ENCODE measurements at regions not wholly inside any gene's neighbourhood (a gene's known extent, or its start where the extent isn't known, plus 50 kb on each side); places are given as distances from the start of the nearest gene placed in this dataset.

- Histone ChIP-seq H3K79me1 (ENCODE audit: low read depth, low read length) (peaks cover 2% of the 10 kb centered on the region), H2BK5ac (ENCODE audit: low read length) (no peak overlapping the region), H4K8ac (ENCODE audit: low read depth, low read length) (no peak overlapping the region), H3K4me3 (ENCODE audit: low read length in 2 of 2) (no peak overlapping the region), H2AK5ac (ENCODE audit: low read depth, low read length) (no peak overlapping the region), H4K91ac (ENCODE audit: low read depth, low read length, poor library complexity) (no peak overlapping the region), H3K14ac (ENCODE audit: low read length) (no peak overlapping the region), H2BK120ac (ENCODE audit: low read depth, low read length) (no peak overlapping the region), H3K18ac (ENCODE audit: low read length) (no peak overlapping the region), H3K9me3 (replicated peaks in 1 of 2; ENCODE audit: control insufficient read depth in 2 of 2, insufficient read depth in 1 of 2, low read depth in 1 of 2, low read length in 2 of 2) (no peaks in the 10 kb centered on the region), H2BK15ac (ENCODE audit: low read length) (no peak overlapping the region), H3K4me2 (ENCODE audit: insufficient read depth, low read length, poor library complexity, severe bottlenecking) (no peak overlapping the region), H3K9ac (ENCODE audit: low read depth, low read length, poor library complexity) (no peak overlapping the region), H3K27ac (replicated peaks; ENCODE audit: low read length) (no peak overlapping the region), H2AFZ (ENCODE audit: low read length) (no peak overlapping the region), H3K4me1 (ENCODE audit: control insufficient read depth in 2 of 2, insufficient read depth in 1 of 2, low read depth in 1 of 2, low read length in 2 of 2) (no peaks in the 10 kb centered on the region), H3K23ac (ENCODE audit: low read depth, low read length, poor library complexity) (no peak overlapping the region), H3K4ac (ENCODE audit: low read length) (no peak overlapping the region), H2BK12ac (ENCODE audit: low read length) (no peak overlapping the region), H3K36me3 (replicated peaks in 1 of 2; ENCODE audit: control insufficient read depth in 2 of 2, insufficient read depth in 2 of 2, low read length in 2 of 2) (no peaks in the 10 kb centered on the region), H3K27me3 (ENCODE audit: control insufficient read depth in 3 of 3, insufficient read depth in 3 of 3, low read depth in 1 of 3, low read length in 3 of 3) (no peaks in the 10 kb centered on the region)
- DNase-seq (ENCODE audit: low spot score): no peak
- no CpG with 5 or more reads among the region's 6 CpGs for WGBS, 2 donors (ENCODE audit: extremely low coverage in 2 of 2, insufficient read length in 2 of 2, insufficient replicate concordance in 1 of 2)
Measured at GRCh38 chr2:107020392-107020791, 134.4 kb upstream of the ST6GAL2 start.

GRCh38 chr2:107024269-107024668, 138.3 kb upstream of the ST6GAL2 start:
- H2BK15ac ChIP-seq (ENCODE audit: low read length): no peak overlapping the region
- H3K23ac ChIP-seq (ENCODE audit: low read depth, low read length, poor library complexity): no peak overlapping the region
- H2AK5ac ChIP-seq (ENCODE audit: low read depth, low read length): no peak overlapping the region
- no peak overlapping the region for H4K8ac ChIP-seq (ENCODE audit: low read depth, low read length)
- H3K27ac ChIP-seq (replicated peaks; ENCODE audit: low read length): no peak overlapping the region
- no peak overlapping the region for H3K18ac ChIP-seq (ENCODE audit: low read length)
- no peak overlapping the region for H3K4me2 ChIP-seq (ENCODE audit: insufficient read depth, low read length, poor library complexity, severe bottlenecking)
- H3K4me3 ChIP-seq (ENCODE audit: low read length in 2 of 2): no peak overlapping the region
- H3K9me3 ChIP-seq (replicated peaks in 1 of 2; ENCODE audit: control insufficient read depth in 2 of 2, insufficient read depth in 1 of 2, low read depth in 1 of 2, low read length in 2 of 2): no peaks in the 10 kb centered on the region
- no peak overlapping the region for H2BK5ac ChIP-seq (ENCODE audit: low read length)
- no peak overlapping the region for H3K14ac ChIP-seq (ENCODE audit: low read length)
- no peak overlapping the region for H2BK120ac ChIP-seq (ENCODE audit: low read depth, low read length)
- H3K4ac ChIP-seq (ENCODE audit: low read length): no peak overlapping the region
- no CpG with 5 or more reads among the region's 2 CpGs for WGBS, 2 donors (ENCODE audit: extremely low coverage in 2 of 2, insufficient read length in 2 of 2, insufficient replicate concordance in 1 of 2)
- no peak overlapping the region for H2BK12ac ChIP-seq (ENCODE audit: low read length)
- no peaks in the 10 kb centered on the region for H3K36me3 ChIP-seq (replicated peaks in 1 of 2; ENCODE audit: control insufficient read depth in 2 of 2, insufficient read depth in 2 of 2, low read length in 2 of 2)
- H3K79me1 ChIP-seq (ENCODE audit: low read depth, low read length): no peaks in the 10 kb centered on the region
- no peak overlapping the region for H4K91ac ChIP-seq (ENCODE audit: low read depth, low read length, poor library complexity)
- no peak for DNase-seq (ENCODE audit: low spot score)
- H3K4me1 ChIP-seq (ENCODE audit: control insufficient read depth in 2 of 2, insufficient read depth in 1 of 2, low read depth in 1 of 2, low read length in 2 of 2): no peaks in the 10 kb centered on the region
- H3K27me3 ChIP-seq (ENCODE audit: control insufficient read depth in 3 of 3, insufficient read depth in 3 of 3, low read depth in 1 of 3, low read length in 3 of 3): no peaks in the 10 kb centered on the region
- no peak overlapping the region for H2AFZ ChIP-seq (ENCODE audit: low read length)
- no peak overlapping the region for H3K9ac ChIP-seq (ENCODE audit: low read depth, low read length, poor library complexity)

DNA sequence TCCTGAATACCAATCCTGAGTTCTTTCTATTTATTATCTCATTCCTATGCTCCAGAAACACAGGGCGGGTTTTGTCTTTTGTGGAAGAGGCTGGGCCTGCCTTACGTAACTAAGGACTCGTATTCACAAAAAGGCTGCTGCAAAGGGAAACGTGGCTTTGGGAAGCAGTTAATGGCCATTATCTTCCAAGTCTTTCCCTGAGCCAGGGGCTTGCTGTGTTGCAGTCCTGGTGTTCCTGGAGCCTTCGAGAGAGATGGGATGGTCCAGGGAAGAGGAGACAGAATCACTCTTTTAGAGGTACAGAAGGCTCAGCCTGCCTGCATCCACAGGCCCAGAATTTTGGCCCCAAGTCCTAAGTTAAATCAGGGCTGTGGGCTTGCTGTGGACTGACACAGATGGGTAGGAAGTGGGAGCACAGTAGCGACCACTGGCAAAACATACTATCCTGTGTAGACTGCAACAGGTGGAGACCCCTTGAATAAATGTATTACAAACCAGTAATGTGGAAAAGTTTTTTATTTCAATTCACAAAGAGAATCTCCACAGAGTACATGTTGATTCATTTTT, 139.4 kb upstream of the ST6GAL2 start:
- no CpG with 5 or more reads among the region's 6 CpGs for WGBS, 2 donors (ENCODE audit: extremely low coverage in 2 of 2, insufficient read length in 2 of 2, insufficient replicate concordance in 1 of 2)
- no peak overlapping the region for H3K27ac ChIP-seq (replicated peaks; ENCODE audit: low read length)

GRCh38 chr2:107025869-107026380, 140.0 kb upstream of the ST6GAL2 start:
- Histone ChIP-seq H2AFZ (ENCODE audit: low read length) (no peak overlapping the region), H3K9ac (ENCODE audit: low read depth, low read length, poor library complexity) (no peak overlapping the region), H3K36me3 (replicated peaks in 1 of 2; ENCODE audit: control insufficient read depth in 2 of 2, insufficient read depth in 2 of 2, low read length in 2 of 2) (no peaks in the 10 kb centered on the region), H2BK5ac (ENCODE audit: low read length) (no peak overlapping the region), H3K4me1 (ENCODE audit: control insufficient read depth in 2 of 2, insufficient read depth in 1 of 2, low read depth in 1 of 2, low read length in 2 of 2) (no peaks in the 10 kb centered on the region), H4K91ac (ENCODE audit: low read depth, low read length, poor library complexity) (no peak overlapping the region), H4K8ac (ENCODE audit: low read depth, low read length) (no peak overlapping the region), H3K9me3 (replicated peaks in 1 of 2; ENCODE audit: control insufficient read depth in 2 of 2, insufficient read depth in 1 of 2, low read depth in 1 of 2, low read length in 2 of 2) (no peaks in the 10 kb centered on the region), H3K4me3 (ENCODE audit: low read length in 2 of 2) (no peak overlapping the region), H2AK5ac (ENCODE audit: low read depth, low read length) (no peak overlapping the region), H3K18ac (ENCODE audit: low read length) (no peak overlapping the region), H3K27ac (replicated peaks; ENCODE audit: low read length) (no peak overlapping the region), H3K79me1 (ENCODE audit: low read depth, low read length) (no peaks in the 10 kb centered on the region), H2BK15ac (ENCODE audit: low read length) (no peak overlapping the region), H3K27me3 (ENCODE audit: control insufficient read depth in 3 of 3, insufficient read depth in 3 of 3, low read depth in 1 of 3, low read length in 3 of 3) (no peaks in the 10 kb centered on the region), H2BK120ac (ENCODE audit: low read depth, low read length) (no peak overlapping the region), H2BK12ac (ENCODE audit: low read length) (no peak overlapping the region), H3K14ac (ENCODE audit: low read length) (no peak overlapping the region), H3K23ac (ENCODE audit: low read depth, low read length, poor library complexity) (no peak overlapping the region), H3K4ac (ENCODE audit: low read length) (no peak overlapping the region), H3K4me2 (ENCODE audit: insufficient read depth, low read length, poor library complexity, severe bottlenecking) (no peak overlapping the region)
- no peak for DNase-seq (ENCODE audit: low spot score)
- WGBS, 2 donors (ENCODE audit: extremely low coverage in 2 of 2, insufficient read length in 2 of 2, insufficient replicate concordance in 1 of 2): no CpG with 5 or more reads among the region's 8 CpGs

More for the DNA sequence above, 139.4 kb upstream of the ST6GAL2 start:
- no peak overlapping the region for H3K4me2 ChIP-seq (ENCODE audit: insufficient read depth, low read length, poor library complexity, severe bottlenecking)
- no peak overlapping the region for H2BK12ac ChIP-seq (ENCODE audit: low read length)
- no peak overlapping the region for H2BK120ac ChIP-seq (ENCODE audit: low read depth, low read length)
- no peak overlapping the region for H3K9ac ChIP-seq (ENCODE audit: low read depth, low read length, poor library complexity)
- H3K23ac ChIP-seq (ENCODE audit: low read depth, low read length, poor library complexity): no peak overlapping the region
- H2BK15ac ChIP-seq (ENCODE audit: low read length): no peak overlapping the region
- DNase-seq (ENCODE audit: low spot score): no peak
- no peak overlapping the region for H3K14ac ChIP-seq (ENCODE audit: low read length)
- no peak overlapping the region for H3K4me3 ChIP-seq (ENCODE audit: low read length in 2 of 2)
- no peaks in the 10 kb centered on the region for H3K36me3 ChIP-seq (replicated peaks in 1 of 2; ENCODE audit: control insufficient read depth in 2 of 2, insufficient read depth in 2 of 2, low read length in 2 of 2)
- H2BK5ac ChIP-seq (ENCODE audit: low read length): no peak overlapping the region
- H4K91ac ChIP-seq (ENCODE audit: low read depth, low read length, poor library complexity): no peak overlapping the region
- H3K18ac ChIP-seq (ENCODE audit: low read length): no peak overlapping the region
- no peak overlapping the region for H2AFZ ChIP-seq (ENCODE audit: low read length)
- no peaks in the 10 kb centered on the region for H3K9me3 ChIP-seq (replicated peaks in 1 of 2; ENCODE audit: control insufficient read depth in 2 of 2, insufficient read depth in 1 of 2, low read depth in 1 of 2, low read length in 2 of 2)
- no peak overlapping the region for H2AK5ac ChIP-seq (ENCODE audit: low read depth, low read length)
- H3K79me1 ChIP-seq (ENCODE audit: low read depth, low read length): no peaks in the 10 kb centered on the region
- H4K8ac ChIP-seq (ENCODE audit: low read depth, low read length): no peak overlapping the region
- no peaks in the 10 kb centered on the region for H3K27me3 ChIP-seq (ENCODE audit: control insufficient read depth in 3 of 3, insufficient read depth in 3 of 3, low read depth in 1 of 3, low read length in 3 of 3)
- H3K4ac ChIP-seq (ENCODE audit: low read length): no peak overlapping the region
- no peaks in the 10 kb centered on the region for H3K4me1 ChIP-seq (ENCODE audit: control insufficient read depth in 2 of 2, insufficient read depth in 1 of 2, low read depth in 1 of 2, low read length in 2 of 2)
